Fibroblast of skin of left biceps (primary cell): ENCODE measurements at regions not wholly inside any gene's neighbourhood (a gene's known extent, or its start where the extent isn't known, plus 50 kb on each side); places are given as distances from the start of the nearest gene placed in this dataset.

Source experiments
- DNase-seq, 2 experiments: peaks; one replicate each; pipeline ENCODE4 v3.0.0-alpha.2; 2013; ENCODE audit warnings: low read depth in 2 of 2

GRCh38 chr9:26567976-26568375 is 324.6 kb downstream of the CAAP1 start:
- no peak for DNase-seq

- DNase-seq, result no peak
Observed at GRCh38 chr9:26566141-26566540, 326.5 kb downstream of the CAAP1 start.

- no peak for DNase-seq
Observed at GRCh38 chr9:26565118-26565517, 327.5 kb downstream of the CAAP1 start.

GRCh38 chr9:26562338-26562737 is 330.3 kb downstream of the CAAP1 start:
- DNase-seq, result no peak

GRCh38 chr9:26561928-26562327 is 330.7 kb downstream of the CAAP1 start:
- DNase-seq, result no peak

GRCh38 chr9:26559506-26559905 is 333.1 kb downstream of the CAAP1 start:
- no peak for DNase-seq

GRCh38 chr9:26551971-26552370 is 340.6 kb downstream of the CAAP1 start:
- DNase-seq, result no peak

- no peak for DNase-seq
Observed at GRCh38 chr9:26551451-26551850, 341.2 kb downstream of the CAAP1 start.

- no peak for DNase-seq
Observed at GRCh38 chr9:26548781-26549290, 343.8 kb downstream of the CAAP1 start.

- DNase-seq, result no peak
Observed at GRCh38 chr9:26539867-26540493, 352.6 kb downstream of the CAAP1 start.

GRCh38 chr9:26537211-26537610 is 355.4 kb downstream of the CAAP1 start:
- DNase-seq, result no peak

- DNase-seq, result no peak
Observed at GRCh38 chr9:26535151-26535550, 357.5 kb downstream of the CAAP1 start.

GRCh38 chr9:26530841-26531240 is 361.8 kb downstream of the CAAP1 start:
- DNase-seq, result no peak

- DNase-seq, result no peak
Observed at GRCh38 chr9:26527931-26528330, 364.7 kb downstream of the CAAP1 start.

GRCh38 chr9:26524267-26524666 is 368.3 kb downstream of the CAAP1 start:
- no peak for DNase-seq

- no peak for DNase-seq
Observed at GRCh38 chr9:26523577-26523976, 369.0 kb downstream of the CAAP1 start.

GRCh38 chr9:26520141-26520540 is 372.5 kb downstream of the CAAP1 start:
- no peak for DNase-seq

- DNase-seq, result no peak
Observed at GRCh38 chr9:26516773-26517343, 375.7 kb downstream of the CAAP1 start.

GRCh38 chr9:26513730-26514129 is 378.9 kb downstream of the CAAP1 start:
- no peak for DNase-seq

- DNase-seq, result no peak
Observed at GRCh38 chr9:26510137-26510536, 382.5 kb downstream of the CAAP1 start.

- DNase-seq, result no peak
Observed at GRCh38 chr9:26508897-26509296, 383.7 kb downstream of the CAAP1 start.

- DNase-seq, result no peak
Observed at GRCh38 chr9:26504057-26504456, 388.5 kb downstream of the CAAP1 start.

- no peak for DNase-seq
Observed at GRCh38 chr9:26502311-26502710, 390.3 kb downstream of the CAAP1 start.

GRCh38 chr9:26500471-26500870 is 392.1 kb downstream of the CAAP1 start:
- no peak for DNase-seq
